OCI-LY3 (cell line): ENCODE measurements at regions not wholly inside any gene's neighbourhood (a gene's known extent, or its start where the extent isn't known, plus 50 kb on each side); places are given as distances from the start of the nearest gene placed in this dataset.

Source experiments
- H2AFZ ChIP-seq: fragments of 200-600, 300-600 bp; shearing (Covaris generic); 2 replicates; pipeline ENCODE4 v1.6.0; 2014; ENCODE audit warnings: antibody characterized with exemption, low read depth, low read length
- H3K27ac ChIP-seq: fragments of 200-600, 300-600 bp; sonication (generic); 2 replicates; pipeline ENCODE4 v1.5.1; 2014; ENCODE audit warnings: mild to moderate bottlenecking, low read length, moderate library complexity, mixed read lengths
- H3K27me3 ChIP-seq: fragments of 200-600, 300-600 bp; sonication (generic); 2 replicates; pipeline ENCODE4 v1.6.1; 2014; ENCODE audit warnings: low read depth, low read length, mixed read lengths
- H3K36me3 ChIP-seq: fragments of 200-600, 300-600 bp; sonication (generic); replicated peaks from 2 replicates; pipeline ENCODE3; 2014; ENCODE audit warnings: low read depth, low read length, mixed read lengths
- H3K4me1 ChIP-seq: fragments of 300-600, 200-600 bp; sonication (generic); 2 replicates; pipeline ENCODE4 v1.6.1; 2014; ENCODE audit warnings: low read length, mixed read lengths
- H3K4me2 ChIP-seq: fragments of 200-600, 300-600 bp; sonication (generic); 2 replicates; pipeline ENCODE4 v1.6.1; 2014; ENCODE audit warnings: low read length, mixed read lengths
- H3K4me3 ChIP-seq: fragments of 300-600, 200-600 bp; sonication (generic); 2 replicates; pipeline ENCODE4 v1.5.1; 2014; ENCODE audit warnings: antibody characterized with exemption, mild to moderate bottlenecking, low read length, moderate library complexity
- H3K79me2 ChIP-seq: fragments of 300-600, 200-600 bp; shearing (Covaris generic); 2 replicates; pipeline ENCODE4 v1.6.1; 2014; ENCODE audit warnings: mild to moderate bottlenecking, low read length, mixed read lengths
- H3K9ac ChIP-seq: fragments of 300-600, 200-600 bp; shearing (Covaris generic); 2 replicates; pipeline ENCODE4 v1.6.0; 2014; ENCODE audit warnings: mild to moderate bottlenecking, low read length, moderate library complexity
- H3K9me3 ChIP-seq: fragments of 200-600, 300-600 bp; shearing (Covaris generic); 2 replicates; pipeline ENCODE4 v1.6.1; 2014; ENCODE audit warnings: low read length, mixed read lengths; ENCODE audit not compliant: insufficient read depth
- H4K20me1 ChIP-seq: fragments of 200-600, 300-600 bp; sonication (generic); 2 replicates; pipeline ENCODE4 v1.6.1; 2016; ENCODE audit warnings: low read length, mixed read lengths; ENCODE audit not compliant: insufficient read depth
- EZH2phosphoT487 ChIP-seq: fragments of 200-600 bp; shearing (Covaris generic); IDR thresholded peaks from 2 replicates; pipeline ENCODE4 v1.6.1; 2018; ENCODE audit warnings: antibody characterized with exemption, mixed run types, low read depth
- TF ChIP-seq, protein P1 (sequence below): fragments of 200-600, 300-600 bp; sonication (generic); IDR thresholded peaks from 2 replicates; pipeline ENCODE4 v1.5.1; 2014; ENCODE audit warnings: antibody characterized with exemption, low read length, low read depth

DNA sequence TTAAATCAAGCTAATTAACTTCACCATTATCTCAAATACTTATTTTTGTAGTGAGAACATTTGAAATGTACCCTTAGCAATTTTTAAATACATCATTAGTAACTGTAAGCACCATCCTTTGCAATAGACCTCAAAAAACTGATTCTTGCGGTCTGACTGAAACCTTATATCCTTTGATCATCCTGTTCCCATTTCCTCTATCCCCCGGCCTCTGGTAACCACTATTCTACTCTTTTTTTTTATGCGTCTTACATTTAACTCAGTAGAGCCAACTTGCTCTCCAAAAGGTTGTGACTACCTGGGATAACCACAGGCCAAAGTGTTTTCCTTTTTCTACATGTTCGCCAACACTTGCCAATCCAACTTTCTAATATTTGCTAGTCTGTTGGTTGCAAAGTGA, 106.1 kb downstream of the IRX1 start:
- no peak overlapping the region for H3K4me3 ChIP-seq
- no peaks in the 10 kb centered on the region for H3K27me3 ChIP-seq
- H3K36me3 ChIP-seq, result no peaks in the 10 kb centered on the region
- no peaks in the 10 kb centered on the region for H3K79me2 ChIP-seq
- no peaks in the 10 kb centered on the region for H3K4me1 ChIP-seq
- H2AFZ ChIP-seq, result no peak overlapping the region
- H3K9ac ChIP-seq, result no peak overlapping the region
- H4K20me1 ChIP-seq, result no peaks in the 10 kb centered on the region
- no peak overlapping the region for H3K27ac ChIP-seq
- H3K9me3 ChIP-seq, result no peaks in the 10 kb centered on the region
- no peak overlapping the region for H3K4me2 ChIP-seq
- TF ChIP-seq EZH2phosphoT487, result no peak
- TF ChIP-seq, protein P1, sequence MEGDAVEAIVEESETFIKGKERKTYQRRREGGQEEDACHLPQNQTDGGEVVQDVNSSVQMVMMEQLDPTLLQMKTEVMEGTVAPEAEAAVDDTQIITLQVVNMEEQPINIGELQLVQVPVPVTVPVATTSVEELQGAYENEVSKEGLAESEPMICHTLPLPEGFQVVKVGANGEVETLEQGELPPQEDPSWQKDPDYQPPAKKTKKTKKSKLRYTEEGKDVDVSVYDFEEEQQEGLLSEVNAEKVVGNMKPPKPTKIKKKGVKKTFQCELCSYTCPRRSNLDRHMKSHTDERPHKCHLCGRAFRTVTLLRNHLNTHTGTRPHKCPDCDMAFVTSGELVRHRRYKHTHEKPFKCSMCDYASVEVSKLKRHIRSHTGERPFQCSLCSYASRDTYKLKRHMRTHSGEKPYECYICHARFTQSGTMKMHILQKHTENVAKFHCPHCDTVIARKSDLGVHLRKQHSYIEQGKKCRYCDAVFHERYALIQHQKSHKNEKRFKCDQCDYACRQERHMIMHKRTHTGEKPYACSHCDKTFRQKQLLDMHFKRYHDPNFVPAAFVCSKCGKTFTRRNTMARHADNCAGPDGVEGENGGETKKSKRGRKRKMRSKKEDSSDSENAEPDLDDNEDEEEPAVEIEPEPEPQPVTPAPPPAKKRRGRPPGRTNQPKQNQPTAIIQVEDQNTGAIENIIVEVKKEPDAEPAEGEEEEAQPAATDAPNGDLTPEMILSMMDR, result no peak

GRCh38 chr5:3704661-3705060, 109.0 kb downstream of the IRX1 start:
- Histone ChIP-seq H3K27me3 (no peaks in the 10 kb centered on the region), H3K4me3 (no peak overlapping the region), H3K9me3 (no peaks in the 10 kb centered on the region), H3K4me2 (no peak overlapping the region), H3K9ac (no peak overlapping the region), H3K4me1 (no peaks in the 10 kb centered on the region), H3K27ac (no peak overlapping the region), H2AFZ (no peak overlapping the region), H3K36me3 (no peaks in the 10 kb centered on the region), H4K20me1 (no peaks in the 10 kb centered on the region), H3K79me2 (no peaks in the 10 kb centered on the region)
- TF ChIP-seq, protein P1, result no peak
- no peak for TF ChIP-seq EZH2phosphoT487

DNA sequence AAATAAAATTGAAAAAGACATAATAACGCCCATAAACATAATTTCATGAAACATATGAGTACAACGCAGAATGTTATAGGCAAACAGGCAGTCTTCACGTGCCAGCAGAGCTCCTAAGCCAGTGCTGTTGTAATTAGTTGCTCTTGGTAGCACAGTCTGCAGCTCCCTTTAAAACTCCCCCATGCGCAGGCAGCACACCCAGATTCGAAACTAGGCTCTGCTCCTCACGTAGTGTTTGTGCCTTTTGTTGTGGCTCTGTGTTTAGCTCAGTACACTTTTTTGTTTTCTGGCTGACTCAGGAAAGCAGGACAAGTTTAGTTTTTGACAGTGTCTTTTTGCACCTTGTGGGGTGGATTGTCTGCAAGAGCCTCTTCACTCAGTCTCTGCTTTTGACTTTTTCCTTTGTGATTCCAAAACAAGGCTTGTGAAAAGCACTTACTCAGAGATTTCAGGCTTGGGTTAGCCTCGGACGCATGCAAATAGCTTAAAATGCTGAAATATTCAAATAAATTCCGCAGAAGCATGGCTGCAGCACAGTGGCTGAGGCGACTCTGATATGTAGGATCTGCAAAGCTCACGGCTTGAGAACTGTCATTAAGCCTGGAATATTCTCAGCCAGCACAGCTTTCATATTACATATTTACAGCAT, 113.6 kb downstream of the IRX1 start:
- Histone ChIP-seq H4K20me1 (no peaks in the 10 kb centered on the region), H2AFZ (no peak overlapping the region), H3K9me3 (no peaks in the 10 kb centered on the region), H3K36me3 (no peaks in the 10 kb centered on the region), H3K27me3 (no peaks in the 10 kb centered on the region), H3K4me2 (no peak overlapping the region), H3K9ac (no peak overlapping the region), H3K27ac (no peak overlapping the region), H3K4me1 (no peaks in the 10 kb centered on the region), H3K4me3 (no peak overlapping the region), H3K79me2 (no peaks in the 10 kb centered on the region)
- TF ChIP-seq, protein P1, result no peak
- no peak for TF ChIP-seq EZH2phosphoT487

DNA sequence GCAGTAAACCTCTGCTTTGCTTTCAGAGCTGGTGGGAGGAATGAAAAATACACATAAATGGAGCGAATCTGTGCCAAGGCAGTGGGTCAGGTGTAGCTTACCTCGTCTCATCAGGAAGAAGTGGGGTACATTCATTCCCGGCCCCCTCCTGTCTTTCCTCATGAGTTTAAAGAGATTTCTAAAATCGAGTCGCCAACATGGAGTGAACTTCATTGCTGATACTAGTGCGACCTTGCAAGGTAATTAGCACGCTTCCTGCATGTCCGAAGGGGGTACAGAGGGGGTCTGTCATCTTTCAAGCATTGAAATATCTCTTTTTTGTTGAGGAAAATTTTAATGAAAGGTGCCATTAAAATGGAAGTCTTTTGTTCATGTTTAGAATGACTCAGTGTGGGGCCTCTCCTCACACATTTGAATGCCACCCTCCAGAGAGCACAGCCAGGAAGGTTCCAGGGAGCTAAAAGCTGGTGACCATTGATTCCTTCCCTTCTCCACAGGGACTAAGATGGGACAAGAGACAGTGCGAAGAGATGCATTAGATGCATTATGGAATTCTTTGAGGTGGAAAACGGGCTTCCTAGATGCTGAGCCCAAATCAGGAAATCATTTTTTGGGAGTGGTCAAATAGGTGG, 114.2 kb downstream of the IRX1 start:
- H3K27me3 ChIP-seq, result no peaks in the 10 kb centered on the region
- no peak for TF ChIP-seq EZH2phosphoT487
- TF ChIP-seq, protein P1, result no peak
- H4K20me1 ChIP-seq, result no peaks in the 10 kb centered on the region
- H3K4me3 ChIP-seq, result no peak overlapping the region
- H3K9ac ChIP-seq, result no peak overlapping the region
- H3K36me3 ChIP-seq, result no peaks in the 10 kb centered on the region
- no peak overlapping the region for H3K27ac ChIP-seq
- H3K79me2 ChIP-seq, result no peaks in the 10 kb centered on the region
- no peak overlapping the region for H2AFZ ChIP-seq
- H3K4me2 ChIP-seq, result no peak overlapping the region
- no peaks in the 10 kb centered on the region for H3K9me3 ChIP-seq
- H3K4me1 ChIP-seq, result no peaks in the 10 kb centered on the region
